Endothelial cell of umbilical vein (primary cell): ENCODE measurements at regions not wholly inside any gene's neighbourhood (a gene's known extent, or its start where the extent isn't known, plus 50 kb on each side); places are given as distances from the start of the nearest gene placed in this dataset.

Experiments
- CTCF ChIP-seq, 2 donors: IDR thresholded peaks; 1 replicate in 1 of 2; 2 replicates in 1 of 2; pipeline ENCODE4 v1.5.1; 2011; ENCODE audit warnings: low read length in 2 of 2, mild to moderate bottlenecking in 2 of 2, moderate library complexity in 2 of 2, control low read depth in 1 of 2, inconsistent platforms in 1 of 2, low read depth in 1 of 2; ENCODE audit not compliant: insufficient read depth in 1 of 2; ENCODE audit errors: extremely low read depth in 1 of 2
- EZH2 ChIP-seq: IDR thresholded peaks from 2 replicates; pipeline ENCODE4 v1.6.1; 2012; ENCODE audit warnings: borderline replicate concordance, low read depth, mild to moderate bottlenecking, moderate library complexity, low read length, inconsistent platforms; ENCODE audit not compliant: severe bottlenecking
- FOS ChIP-seq: IDR thresholded peaks from 2 replicates; pipeline ENCODE4 v1.6.1; 2011; ENCODE audit warnings: mild to moderate bottlenecking, low read length, moderate library complexity, borderline replicate concordance; ENCODE audit not compliant: insufficient read depth
- GATA2 ChIP-seq: IDR thresholded peaks from 2 replicates; pipeline ENCODE4 v1.7.0; 2011; ENCODE audit warnings: low read depth, mild to moderate bottlenecking, moderate library complexity, mixed read lengths, low read length; ENCODE audit not compliant: insufficient read length, insufficient read depth
- JUN ChIP-seq: IDR thresholded peaks from 2 replicates; pipeline ENCODE4 v1.6.1; 2011; ENCODE audit warnings: borderline replicate concordance, low read depth; ENCODE audit not compliant: insufficient read length, insufficient read depth
- MAX ChIP-seq: IDR thresholded peaks from 2 replicates; pipeline ENCODE4 v1.6.1; 2011; ENCODE audit not compliant: insufficient read depth, insufficient read length
- MYC ChIP-seq: IDR thresholded peaks from one replicate; pipeline ENCODE4 v1.6.1; 2011; ENCODE audit warnings: mild to moderate bottlenecking, low read depth, low read length
- POLR2A ChIP-seq: IDR thresholded peaks from 2 replicates; pipeline ENCODE4 v1.6.1; 2012; ENCODE audit warnings: low read depth, mild to moderate bottlenecking, control low read depth, low read length
- POLR2AphosphoS5 ChIP-seq: IDR thresholded peaks from 2 replicates; pipeline ENCODE4 v1.6.1; 2012; ENCODE audit warnings: low read depth, mild to moderate bottlenecking, control low read depth, low read length, moderate library complexity; ENCODE audit not compliant: insufficient read depth

DNA sequence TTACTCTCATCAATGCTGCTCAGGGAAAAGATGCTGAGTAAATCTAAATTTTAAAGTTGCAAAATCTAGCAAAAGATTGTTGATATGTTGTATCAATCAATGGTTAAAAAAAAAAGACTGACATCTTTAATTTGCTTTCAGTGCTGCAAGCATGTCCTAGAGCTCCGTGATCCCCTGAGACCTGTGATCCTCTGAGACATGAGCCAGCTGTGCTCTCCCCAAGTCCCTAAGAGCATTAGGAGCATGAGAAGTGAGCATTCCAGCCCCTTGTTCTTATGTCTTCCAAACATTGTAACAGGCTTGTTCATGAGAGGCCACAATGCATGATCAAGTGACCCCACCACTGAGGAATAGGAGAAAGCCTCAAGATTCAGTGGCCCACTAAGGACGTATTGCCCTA is 116.6 kb downstream of the DAD1 start:
- TF ChIP-seq CTCF (IDR thresholded peaks at IDR 0.05; ENCODE audit: extremely low read depth in 1 of 2, insufficient read depth in 1 of 2, low read depth in 1 of 2, low read length in 2 of 2) (no peak), POLR2A (no peak), FOS (no peak), POLR2AphosphoS5 (no peak), MAX (no peak), JUN (no peak), EZH2 (no peak), GATA2 (no peak), MYC (no peak)
